Adipose tissue (tissue), 3 donors: ENCODE measurements at regions not wholly inside any gene's neighbourhood (a gene's known extent, or its start where the extent isn't known, plus 50 kb on each side); places are given as distances from the start of the nearest gene placed in this dataset.

Source experiments
- H3K27ac ChIP-seq: one replicate; pipeline ENCODE4 v1.5.1; 2013; ENCODE audit warnings: low read depth, low read length
- WGBS, 3 donors: extraction: QIAGEN DNeasy Blood & Tissue Kit; methylation state at CpG; one replicate each; pipeline ENCODE4 v1.1.7; 2013; 5-methylcytosine and 5-hydroxymethylcytosine counted together
- donor health status: healthy with polysubstance abuse.
- donor health status: Bipolar disorder and iron deficiency.
- donor health status: healthy.

DNA sequence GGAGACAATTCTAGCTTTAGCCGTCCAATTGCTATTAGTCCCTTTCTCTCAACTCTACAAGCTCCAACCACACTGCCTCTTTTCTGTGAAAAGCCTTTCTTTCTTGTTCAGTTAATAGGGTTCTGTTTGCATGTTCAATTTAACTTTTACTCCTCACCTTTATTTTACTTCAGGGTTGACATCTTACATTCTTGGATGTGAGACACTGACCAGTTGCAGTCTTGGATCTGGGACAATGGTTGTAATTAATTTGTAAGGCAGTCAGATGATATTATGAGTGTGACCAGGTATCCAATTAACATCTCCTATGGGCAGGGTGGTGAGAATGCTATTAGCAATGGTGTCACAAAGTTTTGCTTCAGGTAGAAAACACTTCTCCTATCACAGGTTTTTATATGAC is 774.5 kb downstream of the TLR4 start:
- 38 to 91% (median 84%) methylated on average over 1 of the region's 1 CpG for whole genome bisulfite sequencing, 3 donors
- no peak overlapping the region for H3K27ac ChIP-seq

DNA sequence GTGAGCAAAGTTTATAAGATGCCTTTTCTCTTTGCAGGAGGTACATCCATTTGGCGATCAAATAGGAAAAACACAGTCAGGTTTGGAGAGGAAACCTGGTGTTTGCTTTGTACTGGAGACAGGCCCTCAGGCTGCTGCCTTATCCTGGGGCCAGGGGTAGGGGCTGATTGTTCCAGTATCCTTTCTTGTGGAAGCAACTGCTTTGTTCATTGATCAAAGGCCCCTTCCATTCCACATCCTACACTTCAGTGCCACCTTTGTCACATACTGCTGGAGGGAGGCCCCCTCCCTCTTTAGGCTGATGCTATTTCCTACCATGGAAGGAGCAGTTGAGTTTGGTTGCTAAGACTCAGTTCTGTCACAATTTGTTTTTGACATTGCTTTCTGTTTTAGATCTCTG is 778.1 kb downstream of the TLR4 start:
- no peak overlapping the region for H3K27ac ChIP-seq
- 71 to 95% (median 93%) methylated on average over 1 of the region's 1 CpG for WGBS, 3 donors

DNA sequence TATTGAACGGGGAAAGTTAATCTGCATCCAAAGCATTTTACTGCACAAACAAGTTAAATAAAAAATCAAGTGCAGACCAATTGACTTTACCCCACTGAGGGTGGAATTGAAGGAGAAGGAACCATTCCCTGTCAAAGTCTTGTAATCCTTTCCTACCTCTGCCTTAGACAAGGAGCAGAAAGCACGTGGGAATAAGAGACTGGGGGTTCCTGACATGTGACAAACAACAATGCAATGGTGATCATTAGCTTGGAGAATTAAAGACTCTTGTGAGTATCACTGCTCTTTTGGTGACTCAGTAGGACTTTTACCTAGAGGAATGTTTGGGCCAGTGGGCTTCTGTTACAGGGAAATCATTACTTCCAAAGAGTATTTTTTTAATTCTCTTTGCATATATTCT is 779.5 kb downstream of the TLR4 start:
- 55 to 68% (median 67%) methylated on average over 2 of the region's 2 CpGs for WGBS, 3 donors

DNA sequence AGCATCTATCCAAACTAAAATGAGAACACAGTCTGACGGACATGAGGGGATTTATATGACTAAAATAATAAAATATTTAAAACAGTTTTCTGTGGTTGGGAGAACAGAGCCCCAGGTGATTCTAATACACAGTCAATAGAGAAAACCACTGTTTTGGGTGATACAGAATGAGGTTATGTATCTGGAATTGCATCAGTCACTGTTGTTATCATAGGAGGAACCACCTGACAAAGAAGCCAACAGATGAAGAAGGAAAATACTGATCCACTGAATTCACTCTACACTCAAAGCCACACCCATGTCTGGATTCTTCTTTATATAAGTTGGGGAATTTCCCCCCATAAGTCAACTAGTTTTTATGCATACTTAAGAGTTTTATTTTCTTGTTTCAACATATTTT is 799.0 kb downstream of the TLR4 start:
- no peak overlapping the region for H3K27ac ChIP-seq
- WGBS, 3 donors = 49 to 85% (median 75%) methylated on average over 1 of the region's 1 CpG

More for the DNA sequence above, 779.5 kb downstream of the TLR4 start:
- H3K27ac ChIP-seq = no peak overlapping the region

DNA sequence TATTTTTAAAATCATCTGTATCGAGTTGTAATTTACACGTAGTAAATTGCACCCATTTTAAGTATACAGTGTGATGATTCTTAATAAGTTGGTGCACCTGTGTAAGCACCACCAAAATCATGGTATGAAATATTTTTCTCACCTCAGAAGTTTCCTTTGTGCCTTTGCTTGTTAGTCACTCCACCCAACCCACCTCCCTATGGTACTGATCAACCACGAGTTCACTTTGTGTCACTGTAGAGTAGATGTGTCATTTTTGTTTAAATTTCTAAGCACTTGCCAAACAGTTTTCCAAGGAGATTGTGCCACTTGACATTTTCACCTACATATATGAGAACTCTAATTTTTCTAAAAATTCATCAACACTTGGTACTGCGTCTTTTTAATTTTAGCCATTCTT is 806.5 kb downstream of the TLR4 start:
- H3K27ac ChIP-seq = no peak overlapping the region
- WGBS, 3 donors = 84 to 89% (median 89%) methylated on average over 4 of the region's 4 CpGs

DNA sequence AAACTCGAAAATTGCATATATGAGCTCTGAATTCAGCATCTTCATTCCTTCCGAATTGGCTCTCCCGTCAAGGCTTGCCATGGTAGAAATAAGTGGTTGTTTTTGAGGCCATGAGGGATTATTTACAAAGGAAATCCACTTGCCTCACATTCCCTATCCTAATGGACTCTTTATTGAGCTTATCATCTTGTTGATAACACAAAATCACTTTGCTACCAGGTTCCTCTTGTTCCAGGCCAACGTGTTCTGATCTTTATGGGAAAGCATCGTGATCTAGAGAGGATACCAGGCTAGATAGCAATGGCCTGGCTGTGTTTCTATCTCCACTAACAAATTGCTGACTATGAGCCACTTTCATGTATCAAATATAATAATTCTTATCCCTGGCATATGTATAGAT is 811.7 kb downstream of the TLR4 start:
- WGBS, 3 donors = 51 to 72% (median 60%) methylated on average over 5 of the region's 5 CpGs
- no peak overlapping the region for H3K27ac ChIP-seq

DNA sequence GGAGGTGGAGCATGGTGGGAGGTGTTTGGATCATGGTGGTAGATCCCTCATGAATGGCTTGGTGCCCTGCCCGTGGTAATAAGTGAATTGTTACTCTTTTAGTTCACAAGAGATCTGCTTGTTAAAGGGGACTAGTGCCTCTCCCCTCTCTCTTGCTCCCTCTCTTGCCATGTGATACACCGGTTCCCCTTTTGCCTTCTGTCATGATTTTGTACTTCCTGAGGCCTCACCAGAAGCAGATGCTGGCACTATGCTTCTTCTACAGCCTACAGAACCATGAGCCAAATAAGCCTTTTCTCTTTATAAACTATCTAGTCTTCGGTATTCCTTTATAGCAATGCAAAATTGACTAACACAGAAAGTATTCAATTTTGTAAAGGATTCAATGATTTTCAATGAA is 817.1 kb downstream of the TLR4 start:
- no peak overlapping the region for H3K27ac ChIP-seq
- 52 to 59% (median 56%) methylated on average over 3 of the region's 3 CpGs for WGBS, 3 donors

DNA sequence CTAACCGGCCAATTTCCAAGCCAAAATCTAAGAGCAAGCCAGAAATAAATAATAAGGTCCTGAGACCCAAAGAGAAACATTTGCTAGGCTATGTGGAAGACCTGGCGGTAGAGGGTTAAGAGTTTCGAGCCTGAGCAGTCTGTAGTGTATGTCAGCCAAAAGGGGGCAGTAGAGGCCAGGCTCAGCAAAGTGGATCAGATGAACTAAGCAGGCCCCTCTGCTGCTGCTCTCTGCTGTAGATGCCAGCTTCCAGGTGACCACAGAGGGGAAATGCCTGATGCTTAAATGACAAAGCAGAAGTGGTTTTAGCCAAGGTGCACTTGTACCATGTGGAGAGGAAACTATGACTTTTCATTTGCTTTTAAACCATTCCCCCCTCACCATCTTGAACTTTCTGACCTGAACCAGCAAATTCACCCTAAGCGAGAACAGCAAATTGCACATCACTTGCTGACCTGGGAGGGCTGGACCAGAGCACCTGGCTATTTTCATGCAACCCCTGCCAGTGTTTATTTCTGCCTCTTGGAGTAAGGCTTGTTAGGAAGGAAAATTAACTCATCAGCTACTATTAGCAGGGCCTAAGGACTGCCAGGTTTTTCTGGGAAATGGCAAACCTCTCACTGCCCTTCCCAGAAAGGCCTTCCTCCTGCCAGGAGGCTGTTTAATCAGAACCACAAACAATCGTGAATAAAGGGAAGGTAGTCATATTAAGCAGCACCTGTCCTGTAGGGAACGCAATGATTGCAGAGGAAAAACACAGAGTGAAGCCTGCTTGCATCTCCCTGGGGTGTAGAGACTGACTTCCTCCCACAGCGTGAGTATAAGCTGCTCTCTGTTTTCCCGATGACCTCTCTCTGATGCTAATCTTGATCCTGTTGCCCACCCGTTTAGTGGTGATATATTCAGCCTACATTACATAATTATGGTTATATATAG is 818.2 kb downstream of the TLR4 start:
- no peak overlapping the region for H3K27ac ChIP-seq
- WGBS, 3 donors = 36 to 42% (median 39%) methylated on average over 9 of the region's 9 CpGs

DNA sequence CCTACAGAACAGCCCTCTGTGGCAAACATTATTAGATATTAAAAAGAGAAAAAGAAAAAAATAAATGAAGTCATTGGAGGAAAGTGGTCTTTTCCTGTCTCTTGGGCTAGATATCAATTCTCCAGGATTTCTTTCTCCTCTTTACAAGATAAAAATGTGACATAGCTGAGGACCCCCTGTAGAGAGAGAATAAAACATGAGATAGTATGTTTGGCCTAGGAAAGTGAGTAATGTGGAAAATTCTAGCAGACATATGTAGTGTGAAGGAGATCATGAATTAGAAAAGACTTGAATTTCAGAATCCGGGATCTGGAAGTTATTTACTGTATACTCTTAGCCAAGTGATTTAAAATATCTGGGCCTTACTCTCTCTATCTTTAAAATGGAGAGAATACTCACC is 823.1 kb downstream of the TLR4 start:
- H3K27ac ChIP-seq = no peak overlapping the region
- 58 to 90% (median 88%) methylated on average over 1 of the region's 1 CpG for WGBS, 3 donors

DNA sequence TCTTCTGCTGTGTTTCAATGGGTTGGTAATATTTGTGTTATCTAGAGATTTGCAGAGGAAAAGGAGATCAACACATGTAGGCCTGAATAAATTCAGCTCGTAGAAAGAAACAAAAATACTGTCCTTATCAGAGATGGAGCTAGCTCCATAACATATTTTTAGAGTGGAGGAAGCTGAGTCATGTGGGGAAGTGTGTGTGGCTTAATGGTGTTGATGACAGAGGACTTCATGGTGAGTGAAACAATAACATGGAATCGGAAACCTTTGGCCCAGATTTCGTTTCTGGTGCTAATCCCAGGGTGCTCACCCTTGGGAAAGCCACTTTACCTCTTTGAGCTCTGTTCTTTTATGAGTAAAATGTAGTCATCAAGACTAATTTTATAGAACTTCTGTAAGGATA is 825.0 kb downstream of the TLR4 start:
- no peak overlapping the region for H3K27ac ChIP-seq
- 15 to 45% (median 35%) methylated on average over 3 of the region's 3 CpGs for WGBS, 3 donors

DNA sequence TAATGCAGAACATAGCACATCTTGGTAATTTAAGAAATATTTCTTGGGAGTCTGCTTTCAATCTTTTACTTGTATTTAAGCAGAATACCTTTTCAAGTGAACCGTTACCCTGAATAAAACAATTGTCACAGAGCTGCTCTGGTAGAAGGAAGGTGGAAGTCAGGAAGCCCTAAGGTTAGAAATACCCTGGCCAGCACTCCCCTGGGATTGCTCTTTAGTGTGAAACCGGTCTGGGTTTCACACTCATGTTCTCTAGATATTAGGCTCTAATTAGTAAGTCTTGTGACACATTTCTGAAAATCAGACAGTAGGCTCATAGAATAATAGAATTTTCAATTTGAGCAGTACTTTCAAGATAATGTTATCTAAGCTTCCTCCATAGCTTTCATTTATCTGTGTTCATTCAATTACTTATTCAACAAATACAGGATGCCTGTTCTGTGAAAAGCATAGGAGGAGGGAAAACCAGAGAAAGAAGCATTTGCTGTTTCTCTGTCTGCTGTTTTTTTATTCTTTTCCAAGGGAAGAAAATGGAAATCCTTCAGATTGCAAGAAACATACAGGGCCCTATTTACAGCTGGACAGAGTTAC is 825.5 kb downstream of the TLR4 start:
- 48 to 56% (median 53%) methylated on average over 2 of the region's 2 CpGs for WGBS, 3 donors
- no peak overlapping the region for H3K27ac ChIP-seq

DNA sequence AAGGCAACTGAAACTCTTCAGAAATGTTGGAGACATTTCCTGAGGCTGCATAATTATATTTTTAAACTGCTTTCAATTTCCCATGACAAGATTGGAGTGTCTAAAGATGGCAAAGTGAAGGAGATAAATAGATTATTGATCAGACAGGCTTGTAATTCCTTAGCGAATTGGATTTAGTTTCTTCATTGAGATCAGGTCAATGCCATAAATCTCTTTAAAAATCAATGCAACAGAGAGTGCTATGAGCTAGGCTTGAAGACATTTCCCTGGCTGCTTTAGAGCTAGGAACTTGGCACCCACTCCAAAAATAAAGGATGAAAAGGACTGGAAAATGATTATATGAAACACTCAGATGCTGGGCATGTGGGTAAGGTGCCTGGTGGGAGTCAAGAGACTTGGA is 828.4 kb downstream of the TLR4 start:
- H3K27ac ChIP-seq = no peak overlapping the region
- WGBS, 3 donors = 34 to 94% (median 78%) methylated on average over 1 of the region's 1 CpG

DNA sequence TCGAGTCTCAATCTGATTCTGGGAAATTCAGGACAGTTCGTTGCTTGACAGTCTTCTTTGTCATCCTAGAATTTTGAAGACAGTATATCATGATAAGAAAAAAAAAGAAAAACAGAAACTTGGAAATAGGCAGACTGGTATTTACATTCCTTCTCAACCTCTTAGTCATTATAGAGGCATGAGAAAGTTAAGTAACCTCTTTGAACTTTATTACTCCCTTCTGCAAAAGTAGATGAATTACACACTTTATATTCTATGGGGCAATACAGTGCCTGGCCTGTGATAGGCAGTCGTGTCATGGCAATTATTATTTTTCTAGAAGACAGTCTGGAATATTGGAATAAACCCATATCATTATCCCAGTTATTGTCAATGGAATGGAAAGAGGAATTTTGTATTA is 828.9 kb downstream of the TLR4 start:
- no peak overlapping the region for H3K27ac ChIP-seq
- 61 to 77% (median 73%) methylated on average over 3 of the region's 3 CpGs for WGBS, 3 donors

DNA sequence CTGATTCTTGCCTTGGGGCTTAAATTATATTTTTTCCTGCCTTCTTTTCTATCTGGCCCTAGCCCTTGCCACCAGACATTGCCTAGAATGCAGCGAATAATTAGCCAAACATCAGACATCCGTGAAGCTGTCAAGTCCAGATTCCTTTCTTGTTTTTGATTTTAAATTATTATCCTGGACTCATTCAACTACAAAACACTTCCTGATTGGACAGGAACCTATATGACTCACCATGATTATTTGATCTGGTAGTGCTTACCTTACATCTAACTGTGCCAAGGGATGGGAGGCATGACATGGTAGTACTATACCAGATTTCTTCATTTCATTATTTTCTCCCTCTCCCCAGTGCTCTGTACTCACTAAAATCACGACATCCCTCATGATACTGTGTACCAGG is 829.6 kb downstream of the TLR4 start:
- no peak overlapping the region for H3K27ac ChIP-seq
- 50 to 64% (median 64%) methylated on average over 3 of the region's 3 CpGs for WGBS, 3 donors

DNA sequence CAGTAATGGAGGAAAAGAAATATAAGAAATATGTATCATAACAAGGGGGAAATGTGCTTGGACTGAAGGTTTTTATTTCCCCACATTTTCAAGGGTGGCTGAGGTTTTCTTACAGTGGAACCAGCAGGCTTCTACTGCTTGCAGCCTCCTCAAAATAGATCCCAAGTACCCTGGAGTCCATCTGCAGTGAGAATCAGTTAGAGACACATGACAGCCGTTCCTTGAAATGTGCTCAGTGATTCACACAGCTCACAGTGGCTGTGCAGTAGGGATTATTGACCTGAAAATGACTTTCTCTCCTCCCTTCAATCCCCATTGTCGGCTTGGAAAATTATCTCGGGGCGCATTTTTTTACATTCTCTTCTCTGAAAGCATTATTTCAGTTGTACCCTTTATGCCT is 832.0 kb downstream of the TLR4 start:
- WGBS, 3 donors = 66 to 88% (median 71%) methylated on average over 4 of the region's 4 CpGs
- H3K27ac ChIP-seq = no peak overlapping the region

DNA sequence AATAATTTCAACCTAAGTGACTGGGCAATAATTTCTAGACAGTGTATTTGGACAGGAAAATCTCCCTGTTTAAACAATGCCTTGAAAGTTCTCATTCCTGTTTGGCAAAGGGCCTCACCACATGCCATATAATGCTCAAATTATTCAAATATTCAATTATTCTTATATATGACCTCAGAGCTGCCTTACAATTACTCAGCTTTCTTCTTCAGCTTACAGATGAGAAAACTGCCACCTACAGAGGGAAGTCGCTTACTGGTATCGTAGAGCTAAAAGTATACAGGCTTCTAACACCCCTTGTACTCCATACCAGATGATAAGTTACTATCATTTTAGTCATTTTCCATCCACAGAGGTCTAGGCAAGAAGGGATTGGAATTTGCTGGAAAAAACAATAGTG is 830.3 kb downstream of the BRINP1 start:
- H3K27ac ChIP-seq = no peak overlapping the region
- WGBS, 3 donors = 71 to 88% (median 83%) methylated on average over 2 of the region's 2 CpGs

DNA sequence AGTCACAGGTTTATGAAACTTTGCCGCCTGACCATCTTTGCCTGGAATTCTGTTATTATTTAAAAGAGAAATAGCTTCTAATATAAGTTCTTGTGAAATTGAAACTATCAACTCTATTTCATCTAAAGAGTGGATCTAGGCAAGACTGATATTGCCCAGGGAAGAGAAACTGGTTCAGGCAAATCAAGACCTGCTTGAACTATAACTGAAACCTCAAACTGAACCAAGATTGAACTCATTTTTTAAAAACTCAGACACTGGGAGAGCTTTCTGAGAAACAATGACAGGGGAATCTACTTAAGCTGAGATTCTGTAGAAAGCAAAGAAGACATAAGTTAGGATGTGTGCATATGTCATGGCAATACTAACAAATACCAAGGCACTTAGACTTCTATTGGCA is 815.8 kb downstream of the BRINP1 start:
- no peak overlapping the region for H3K27ac ChIP-seq
- WGBS, 3 donors = 84 to 95% (median 86%) methylated on average over 1 of the region's 1 CpG

DNA sequence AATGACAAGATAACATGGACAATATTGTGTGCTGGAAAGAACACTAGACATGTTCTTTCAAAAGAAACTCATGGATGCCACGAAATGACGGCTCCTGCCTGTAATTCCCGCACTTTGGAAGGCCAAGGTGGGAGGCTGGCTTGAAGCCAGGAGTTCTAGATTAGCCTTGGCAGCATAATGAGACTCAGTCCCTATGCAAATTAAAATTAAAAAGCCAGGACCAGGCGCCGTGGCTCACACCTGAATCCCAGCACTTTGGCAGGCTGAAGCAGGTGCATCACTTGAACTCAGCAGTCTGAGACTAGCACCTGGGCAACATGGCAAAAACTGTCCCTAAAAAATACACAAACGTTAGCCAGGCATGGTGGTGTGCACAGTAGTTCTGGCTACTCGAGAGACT is 814.2 kb downstream of the BRINP1 start:
- no peak overlapping the region for H3K27ac ChIP-seq
- WGBS, 3 donors = 66 to 78% (median 70%) methylated on average over 7 of the region's 7 CpGs

DNA sequence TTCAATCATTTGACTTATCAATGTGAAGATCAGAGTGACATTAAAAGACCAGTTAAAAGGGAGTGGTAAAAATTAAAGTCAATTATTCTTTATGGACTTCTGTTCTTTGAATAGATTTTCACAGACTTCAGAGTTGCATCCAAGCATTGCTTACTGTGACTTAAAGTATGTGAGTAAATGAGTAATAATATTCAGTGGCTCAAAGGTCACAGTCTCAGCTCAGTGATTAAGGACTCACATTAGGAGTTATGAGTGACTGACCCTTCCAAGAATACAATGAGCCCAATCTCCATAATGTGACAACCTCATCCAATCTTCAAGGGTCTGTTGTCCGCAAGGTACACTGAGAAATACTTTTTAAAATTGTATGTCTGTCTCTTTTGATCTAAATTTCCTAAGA is 811.2 kb downstream of the BRINP1 start:
- no peak overlapping the region for H3K27ac ChIP-seq
- 75 to 87% (median 87%) methylated on average over 1 of the region's 1 CpG for WGBS, 3 donors

DNA sequence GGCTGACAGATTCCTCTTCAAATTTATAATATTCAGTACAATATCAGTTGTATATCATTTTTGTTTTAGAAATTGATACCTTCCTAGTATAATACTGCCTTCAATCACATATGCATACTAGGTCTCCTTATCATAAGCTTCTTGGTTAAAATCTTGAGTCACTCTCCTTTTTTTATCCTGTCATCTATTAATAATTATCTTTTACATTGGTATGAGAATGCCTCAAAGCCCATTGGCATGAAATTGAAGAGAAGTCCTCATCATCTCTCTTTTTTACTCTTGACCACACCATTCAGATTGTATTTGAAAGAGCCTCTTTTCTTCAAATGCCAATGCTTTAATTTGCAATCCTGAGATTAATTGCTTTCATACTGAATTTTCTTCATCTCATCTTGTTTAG is 810.3 kb downstream of the BRINP1 start:
- H3K27ac ChIP-seq = no peak overlapping the region
